ENCODE measurements at regions not wholly inside any gene's neighbourhood (a gene's known extent, or its start where the extent isn't known, plus 50 kb on each side); places are given as distances from the start of the nearest gene placed in this dataset.

DNA sequence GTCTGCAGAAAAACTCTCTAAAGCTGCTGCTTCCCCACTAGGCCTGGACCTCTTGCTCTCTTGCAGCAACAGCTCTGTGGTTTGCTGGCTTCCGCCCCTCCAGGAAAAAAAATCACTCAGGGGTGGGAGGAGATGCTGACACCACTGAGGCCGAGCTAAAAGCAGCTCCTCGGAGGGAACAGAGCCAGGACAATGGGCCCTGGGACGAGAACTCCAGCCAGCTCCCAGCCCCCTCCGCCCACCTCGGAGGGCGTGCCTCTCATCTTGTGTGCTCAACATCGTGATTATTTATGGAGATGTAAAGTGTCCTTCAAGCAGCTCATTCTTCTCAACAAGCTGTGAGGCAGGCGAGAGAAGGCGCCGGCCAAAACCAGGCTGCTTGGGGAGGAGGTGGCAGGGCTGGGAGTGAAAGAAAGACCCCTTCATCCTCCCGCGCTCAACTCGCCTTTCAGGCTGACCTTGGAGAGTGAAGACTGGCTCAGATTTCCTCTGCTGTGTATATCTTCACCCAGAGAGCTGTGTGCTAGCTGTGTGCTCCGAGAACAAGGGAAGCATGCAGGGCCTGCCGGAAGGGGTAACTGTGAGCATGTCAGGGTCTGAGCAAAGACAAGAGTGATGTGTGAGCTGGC lies 53.5 kb upstream of the LRFN2 start:
- TF ChIP-seq EZH2 (IDR thresholded peaks at IDR 0.05; ENCODE audit: low read depth), result no peak
- TF ChIP-seq, protein P1, sequence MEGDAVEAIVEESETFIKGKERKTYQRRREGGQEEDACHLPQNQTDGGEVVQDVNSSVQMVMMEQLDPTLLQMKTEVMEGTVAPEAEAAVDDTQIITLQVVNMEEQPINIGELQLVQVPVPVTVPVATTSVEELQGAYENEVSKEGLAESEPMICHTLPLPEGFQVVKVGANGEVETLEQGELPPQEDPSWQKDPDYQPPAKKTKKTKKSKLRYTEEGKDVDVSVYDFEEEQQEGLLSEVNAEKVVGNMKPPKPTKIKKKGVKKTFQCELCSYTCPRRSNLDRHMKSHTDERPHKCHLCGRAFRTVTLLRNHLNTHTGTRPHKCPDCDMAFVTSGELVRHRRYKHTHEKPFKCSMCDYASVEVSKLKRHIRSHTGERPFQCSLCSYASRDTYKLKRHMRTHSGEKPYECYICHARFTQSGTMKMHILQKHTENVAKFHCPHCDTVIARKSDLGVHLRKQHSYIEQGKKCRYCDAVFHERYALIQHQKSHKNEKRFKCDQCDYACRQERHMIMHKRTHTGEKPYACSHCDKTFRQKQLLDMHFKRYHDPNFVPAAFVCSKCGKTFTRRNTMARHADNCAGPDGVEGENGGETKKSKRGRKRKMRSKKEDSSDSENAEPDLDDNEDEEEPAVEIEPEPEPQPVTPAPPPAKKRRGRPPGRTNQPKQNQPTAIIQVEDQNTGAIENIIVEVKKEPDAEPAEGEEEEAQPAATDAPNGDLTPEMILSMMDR (conservative IDR thresholded peaks at IDR 0.05), result no peak

Measured in PC-9 (cell line).